HG03103 (cell line): ENCODE measurements at regions not wholly inside any gene's neighbourhood (a gene's known extent, or its start where the extent isn't known, plus 50 kb on each side); places are given as distances from the start of the nearest gene placed in this dataset.
A peak's percentile ranks its signal among the peaks of the same experiment; 100 is the strongest.

Experiments
- ATAC-seq: cut with Tn5 transposase; IDR thresholded peaks from one replicate; pipeline ENCODE4 v1.9.1; 2021; ENCODE audit warnings: low read depth; ENCODE audit not compliant: unreplicated experiment

DNA sequence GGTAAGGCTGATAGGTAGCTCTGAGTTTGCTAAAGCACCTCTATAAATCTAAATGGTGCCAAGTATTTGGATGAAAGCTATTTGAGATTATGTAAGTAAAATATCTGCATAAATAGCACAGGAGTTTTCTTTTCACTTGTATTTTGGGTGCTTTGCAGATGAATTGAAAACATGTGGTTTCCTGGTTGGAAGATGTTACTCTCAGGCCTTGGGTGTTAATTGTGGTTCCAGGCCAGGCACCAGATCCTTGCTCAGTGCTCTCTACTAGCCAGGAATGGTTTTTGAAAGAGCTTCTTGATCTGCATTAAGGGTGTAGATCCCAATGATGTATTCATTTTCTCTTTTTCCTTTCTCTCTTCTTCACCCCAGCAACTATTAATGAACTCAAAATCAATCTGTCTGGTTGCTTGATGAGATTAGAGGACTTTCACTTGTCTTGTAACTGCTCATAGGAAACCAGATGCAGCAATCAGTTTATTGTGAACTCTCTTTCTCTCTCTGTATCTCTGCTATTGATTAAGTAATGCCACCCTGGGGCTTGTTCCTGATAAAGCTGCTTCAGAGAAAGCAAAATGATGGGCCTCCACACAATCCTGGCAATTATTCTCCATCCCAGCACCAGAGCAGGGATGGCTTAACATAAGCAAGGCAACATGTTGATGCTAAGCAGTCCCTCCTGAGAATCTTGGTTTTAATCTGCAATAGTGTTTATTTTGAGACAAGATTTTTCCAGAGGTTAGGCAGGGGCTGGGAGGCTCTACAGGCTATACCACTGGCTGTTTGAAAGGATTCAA is 147.0 kb upstream of the NTM start:
- no peak for ATAC-seq

DNA sequence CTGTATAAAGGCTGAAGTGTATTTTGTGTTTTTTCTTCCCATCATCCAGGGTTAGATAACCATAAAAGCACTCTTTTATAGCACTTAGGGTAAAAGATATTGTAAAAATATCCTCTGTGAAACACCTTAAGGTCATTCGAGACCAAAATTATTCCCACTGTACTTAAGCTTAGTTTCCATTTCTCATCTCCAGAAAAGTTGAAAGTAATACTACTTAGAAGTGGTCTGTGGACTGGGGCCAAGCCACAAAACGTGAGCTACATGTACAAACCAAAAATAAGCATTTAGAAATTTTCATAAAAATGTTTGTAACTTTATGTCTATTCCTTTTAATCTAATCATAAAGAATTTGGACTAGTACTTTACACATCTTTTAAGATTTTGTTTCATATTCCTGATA is 142.0 kb upstream of the NTM start:
- ATAC-seq: no peak

DNA sequence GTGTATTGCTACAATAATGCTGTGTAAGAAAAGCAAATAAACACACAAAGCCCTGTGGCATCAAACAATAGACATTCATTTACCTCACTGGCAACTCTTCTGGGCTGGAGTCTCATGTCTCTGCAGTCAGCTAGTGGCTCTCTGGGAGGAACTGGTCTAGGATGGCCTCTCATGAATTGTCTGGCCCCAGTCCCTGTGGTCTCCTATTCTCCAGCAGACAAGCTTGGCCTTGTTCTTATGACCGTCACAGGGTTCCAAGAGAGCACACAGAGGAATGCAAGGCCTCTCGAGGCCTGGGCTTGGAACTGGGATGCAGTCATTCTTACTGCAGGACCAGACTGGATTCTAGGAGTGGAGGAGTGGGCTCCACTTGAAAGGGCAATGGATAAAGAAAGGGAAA is 141.2 kb upstream of the NTM start:
- ATAC-seq: no peak

DNA sequence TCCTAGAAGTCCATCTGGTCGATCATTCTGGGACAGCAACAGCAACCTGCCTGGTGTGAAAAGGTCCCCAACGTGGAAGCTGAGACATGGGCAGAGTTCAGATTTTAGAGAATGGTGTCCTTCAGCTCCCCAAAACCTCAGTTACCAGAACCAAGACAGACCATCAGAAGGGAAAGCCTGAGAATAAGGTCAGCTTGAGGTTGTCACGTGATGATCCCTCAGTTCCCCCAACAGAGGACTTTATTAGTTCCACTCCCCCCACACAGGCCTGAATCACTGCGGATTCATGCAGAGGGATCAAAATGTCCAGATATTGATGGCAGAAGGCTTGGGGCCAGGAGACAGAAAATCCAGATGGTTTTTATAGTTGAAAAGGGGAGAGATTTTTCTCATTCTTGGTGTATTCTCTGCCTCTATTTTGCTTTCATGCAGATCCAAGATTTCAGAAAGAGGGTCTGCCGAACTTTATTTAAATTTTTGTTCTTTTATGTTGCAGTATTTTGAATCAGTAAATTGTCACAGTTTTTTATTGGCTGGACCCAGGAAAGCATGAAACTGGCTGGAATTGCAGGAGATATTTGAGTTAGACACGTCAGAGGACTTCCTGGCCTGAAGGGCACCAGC is 139.0 kb upstream of the NTM start:
- no peak for ATAC-seq

DNA sequence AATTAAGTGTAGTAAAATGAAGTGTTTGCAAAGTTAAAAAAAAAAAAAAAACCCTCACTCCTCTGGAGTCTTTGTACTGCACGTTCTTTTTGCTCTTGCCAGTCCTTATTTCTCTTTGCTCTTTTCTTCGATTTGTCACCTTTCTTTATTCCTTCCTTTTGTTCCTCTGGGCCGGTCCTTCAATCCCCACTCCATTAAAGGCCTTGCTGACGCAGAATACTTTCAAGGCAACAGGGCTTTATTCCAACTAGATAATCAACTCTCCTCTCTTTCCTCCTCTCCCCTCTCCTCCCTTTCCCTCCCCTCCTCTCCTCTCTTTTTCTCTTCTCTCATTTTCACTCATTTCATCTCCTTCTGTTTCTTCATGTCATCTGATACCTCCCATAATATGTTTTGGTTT is 138.2 kb upstream of the NTM start:
- no peak for ATAC-seq

DNA sequence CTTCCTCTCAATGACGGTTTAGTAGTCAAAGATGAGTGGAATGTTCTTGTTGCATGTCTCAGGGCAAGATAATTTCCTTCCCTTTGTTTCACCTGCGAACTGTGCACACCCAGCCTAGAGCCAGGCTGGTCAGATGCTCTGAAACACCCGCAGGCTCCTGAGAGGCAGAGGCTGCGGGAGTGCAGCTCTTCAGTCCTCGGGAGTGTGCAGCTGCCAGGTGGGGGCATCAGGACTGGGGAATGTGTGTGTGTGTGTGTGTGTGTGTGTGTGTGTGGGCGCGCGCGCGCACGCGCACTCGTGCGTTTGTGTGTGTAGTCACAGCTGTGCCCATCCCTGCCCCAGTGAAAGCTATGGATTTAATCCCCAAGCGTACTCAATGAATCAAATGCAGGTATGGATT is 136.2 kb upstream of the NTM start:
- ATAC-seq: no peak

DNA sequence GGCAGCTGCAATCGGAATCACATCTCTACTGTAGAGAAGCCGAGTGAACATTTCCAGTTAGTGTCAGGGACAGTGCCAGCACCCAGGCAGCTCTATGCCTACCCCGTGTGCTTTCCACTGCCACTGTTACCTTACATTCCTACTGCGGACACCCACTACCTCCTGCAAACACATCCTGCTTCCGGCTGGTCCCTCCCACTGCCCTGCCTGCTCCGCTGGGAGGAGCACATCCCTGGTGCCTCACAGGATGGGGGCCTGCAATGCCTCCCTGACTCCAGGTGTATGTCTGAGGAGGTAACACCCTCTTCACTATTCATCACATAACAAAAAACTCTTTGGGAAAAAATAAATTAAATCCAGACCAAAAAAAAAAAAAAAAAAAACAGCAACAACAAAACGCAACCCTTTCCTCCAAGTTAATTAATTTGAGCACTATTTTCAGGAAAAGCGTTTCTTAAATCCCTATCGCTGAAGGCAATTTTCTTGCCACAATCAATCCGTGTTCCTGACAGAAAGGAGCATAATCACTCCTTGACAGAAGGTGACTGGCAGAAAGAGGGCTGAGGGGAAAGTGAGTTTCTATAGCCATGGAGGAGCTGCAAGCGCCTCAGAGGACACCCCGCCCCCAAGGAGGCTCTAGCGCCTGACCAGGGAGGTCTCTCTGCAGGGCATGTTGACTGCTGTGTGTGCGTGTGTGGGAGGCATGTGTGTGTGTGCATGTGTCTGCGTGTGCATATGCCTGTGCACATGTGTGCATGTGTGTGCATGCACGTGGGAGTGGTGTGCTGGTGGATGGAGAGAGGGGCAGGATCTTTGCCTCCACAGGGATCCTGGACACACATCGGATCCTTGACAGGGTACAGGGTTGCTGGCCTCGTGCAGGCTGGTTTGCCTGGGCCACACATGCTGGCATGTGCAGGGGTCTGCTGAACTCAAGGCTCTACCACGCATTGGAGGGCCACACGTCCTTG is 134.8 kb upstream of the NTM start:
- no peak for ATAC-seq

DNA sequence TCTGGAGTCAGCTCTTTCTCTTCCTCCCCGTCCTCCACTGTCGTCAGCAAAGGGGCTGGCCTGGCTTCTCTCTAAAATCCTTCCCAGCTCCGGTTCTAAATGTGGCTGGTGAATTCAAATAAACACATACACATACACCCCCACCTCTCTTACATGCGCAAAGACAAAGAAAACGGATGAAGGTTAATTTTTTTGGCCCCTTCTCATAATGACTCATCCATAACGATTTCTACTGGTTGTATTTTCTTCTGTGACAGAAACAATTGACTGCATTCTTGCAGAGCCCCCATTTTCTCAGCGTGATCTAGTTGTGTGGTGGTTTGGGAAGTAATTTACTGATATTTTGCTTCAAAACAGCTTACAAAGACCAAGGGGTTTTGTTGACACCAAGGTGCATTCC is 130.0 kb upstream of the NTM start:
- no peak for ATAC-seq

DNA sequence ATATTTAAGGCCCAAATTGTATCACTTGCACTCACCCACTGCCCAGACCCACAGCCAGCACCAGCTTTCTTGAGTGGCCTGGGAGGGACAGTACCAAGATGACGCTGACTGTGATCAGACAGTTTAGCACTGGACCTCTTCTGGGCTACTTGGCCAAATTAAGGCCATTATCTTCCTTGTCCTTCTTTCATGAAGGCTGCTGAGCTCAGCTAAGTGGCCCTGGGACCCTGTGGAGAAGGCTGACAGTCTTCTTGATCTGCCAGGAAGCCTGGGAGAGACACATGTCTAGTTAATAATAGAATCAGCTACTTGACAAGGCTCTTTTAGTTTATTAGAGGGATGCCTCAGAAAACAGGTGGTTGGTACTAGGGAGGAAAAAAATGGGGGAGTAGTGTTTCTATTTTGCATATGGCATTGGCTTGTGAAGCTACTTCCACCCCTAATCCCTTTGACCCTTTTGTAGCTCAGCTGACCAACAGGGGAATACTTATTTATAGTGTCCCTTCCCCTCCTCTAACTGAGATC is 127.9 kb upstream of the NTM start:
- ATAC-seq: no peak

DNA sequence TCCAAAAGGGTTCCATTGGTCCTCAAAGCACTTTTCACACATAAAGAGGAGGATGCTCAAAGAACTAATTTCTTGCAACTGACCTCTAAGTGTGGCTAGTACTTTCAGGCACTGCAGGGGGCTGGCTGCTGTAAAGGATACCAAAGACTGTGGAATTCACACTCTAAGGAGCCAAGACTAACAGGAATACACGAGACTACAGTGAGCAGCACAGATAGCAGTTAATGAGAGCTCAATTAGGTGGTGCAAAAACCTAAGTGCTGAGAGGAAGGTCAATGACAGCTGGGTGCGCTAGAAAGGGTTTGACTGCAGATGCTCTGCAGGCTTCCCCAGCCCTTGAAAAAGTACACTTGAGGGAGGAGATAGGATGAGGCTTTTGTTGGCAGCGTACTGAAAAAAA is 124.3 kb upstream of the NTM start:
- no peak for ATAC-seq

DNA sequence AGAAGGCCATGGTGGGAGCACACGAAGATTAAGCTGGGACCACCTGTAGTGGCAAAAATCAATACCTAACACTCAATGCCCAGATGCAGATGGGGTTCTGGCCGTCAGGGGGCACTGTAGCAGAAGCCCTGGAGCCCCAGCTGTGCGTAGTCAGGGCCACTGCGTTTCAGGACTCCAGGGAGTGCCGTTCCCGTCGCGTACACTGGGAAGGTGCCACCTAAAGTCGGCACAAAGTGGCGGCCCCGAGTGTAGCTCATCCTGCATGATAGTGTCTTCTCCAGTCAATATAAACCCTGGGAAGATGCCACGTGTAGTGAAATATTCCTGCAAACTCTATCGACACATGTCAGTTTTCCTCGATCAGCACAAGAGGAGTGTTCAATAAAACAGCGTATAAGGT is 123.8 kb upstream of the NTM start:
- peak; percentile 70 for ATAC-seq

DNA sequence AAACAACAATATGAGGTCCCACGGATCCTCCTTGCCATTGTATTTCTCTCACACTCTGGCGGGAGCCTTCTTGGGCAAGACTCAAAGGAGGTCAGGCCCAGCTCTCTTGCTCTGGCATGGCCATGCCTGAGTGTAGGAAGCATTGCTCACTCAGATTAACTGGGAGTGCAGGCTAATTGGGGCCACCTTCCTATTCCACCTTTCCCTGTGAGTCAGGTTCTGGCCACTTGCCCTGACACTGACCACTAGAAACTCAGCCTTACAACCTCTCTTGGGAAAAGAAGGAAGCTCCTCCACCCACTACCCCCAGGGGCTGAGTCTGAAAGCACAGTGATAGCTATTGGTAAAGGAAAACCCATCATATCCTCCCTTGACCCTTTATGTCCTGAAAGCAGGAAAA is 121.8 kb upstream of the NTM start:
- no peak for ATAC-seq

DNA sequence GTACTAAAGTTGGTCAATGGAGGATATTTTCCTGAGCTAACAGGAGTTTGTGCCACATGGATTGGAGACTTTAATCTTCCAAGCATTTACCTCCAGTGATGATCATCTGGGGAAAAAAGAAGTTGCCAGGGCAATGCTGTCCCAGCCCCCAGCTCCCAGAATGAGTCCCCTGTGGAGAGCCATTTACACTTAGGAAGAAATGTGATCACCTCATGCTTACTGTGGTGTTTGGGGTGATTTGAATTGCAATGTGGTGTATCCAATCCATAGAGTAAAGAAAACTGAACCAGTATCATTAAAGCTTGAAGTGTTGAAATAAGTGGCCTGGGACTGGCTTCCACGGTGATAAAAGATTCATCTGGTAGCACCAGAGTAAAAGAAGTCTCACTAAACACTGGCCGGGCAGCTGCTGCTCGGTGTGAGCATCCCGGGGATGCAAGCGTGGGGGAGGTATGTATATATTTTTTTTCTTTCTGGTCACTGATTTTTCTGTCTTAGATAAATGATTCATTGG is 117.2 kb upstream of the NTM start:
- ATAC-seq: no peak

DNA sequence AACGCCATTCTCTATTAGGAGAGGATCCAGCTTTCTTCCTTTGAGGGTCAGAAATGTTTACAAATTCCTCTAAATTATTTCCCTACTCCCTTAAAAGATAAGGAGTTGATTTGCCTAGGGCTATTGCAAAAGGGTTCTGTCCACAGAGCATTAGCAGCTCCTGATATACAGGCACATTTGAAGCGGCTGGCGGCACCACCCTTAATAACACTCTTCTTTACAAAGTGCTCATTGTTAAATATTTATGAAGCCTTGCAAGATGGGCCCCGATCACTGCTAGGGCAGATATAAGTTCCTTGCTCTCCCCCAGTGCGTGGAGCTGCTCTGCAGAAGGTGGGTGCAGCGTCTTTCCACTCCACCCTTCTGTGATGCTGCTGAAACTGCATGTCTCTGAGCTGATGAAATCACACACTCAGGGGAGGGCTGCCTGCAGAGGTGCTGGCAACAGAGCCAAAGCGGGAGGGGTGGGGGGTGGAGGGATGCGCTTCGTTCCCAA is 116.7 kb upstream of the NTM start:
- ATAC-seq: no peak

DNA sequence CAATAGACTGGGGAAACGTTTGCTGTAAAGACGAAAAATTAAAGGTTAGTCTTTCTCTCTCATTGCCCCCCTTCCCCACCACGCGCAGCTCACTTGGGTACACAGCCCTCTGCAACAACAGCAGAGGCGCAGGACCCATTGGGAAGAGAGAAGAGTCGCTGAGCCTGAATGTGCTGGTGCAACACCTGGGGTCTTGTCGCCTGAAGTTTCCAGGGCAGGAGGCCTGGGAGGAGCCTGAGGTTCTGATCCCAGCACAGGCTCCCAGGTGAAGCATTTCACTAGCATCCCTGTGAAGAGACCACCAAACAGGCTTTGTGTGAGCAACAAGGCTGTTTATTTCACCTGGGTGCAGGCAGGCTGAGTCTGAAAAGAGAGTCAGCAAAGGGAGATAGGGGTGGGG is 116.2 kb upstream of the NTM start:
- ATAC-seq: no peak

DNA sequence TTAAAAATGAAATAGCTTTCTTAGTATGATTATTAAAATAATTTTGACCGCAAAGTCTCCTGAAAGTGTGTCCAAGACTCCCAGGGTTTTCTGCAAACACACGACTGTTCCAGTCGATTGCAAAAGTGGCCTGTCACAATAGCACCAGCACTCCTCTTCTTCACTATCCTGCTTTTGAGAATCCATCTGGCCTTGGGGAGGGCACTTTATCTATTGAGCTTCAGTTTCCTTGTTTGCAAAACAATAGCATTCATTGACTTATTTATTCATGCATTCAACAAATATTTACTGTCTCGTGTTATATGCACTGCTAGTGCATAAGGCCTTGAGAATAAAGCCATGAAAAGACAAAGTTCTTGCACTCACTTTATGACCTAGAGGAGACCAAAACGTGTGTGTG is 96.2 kb upstream of the NTM start:
- no peak for ATAC-seq

DNA sequence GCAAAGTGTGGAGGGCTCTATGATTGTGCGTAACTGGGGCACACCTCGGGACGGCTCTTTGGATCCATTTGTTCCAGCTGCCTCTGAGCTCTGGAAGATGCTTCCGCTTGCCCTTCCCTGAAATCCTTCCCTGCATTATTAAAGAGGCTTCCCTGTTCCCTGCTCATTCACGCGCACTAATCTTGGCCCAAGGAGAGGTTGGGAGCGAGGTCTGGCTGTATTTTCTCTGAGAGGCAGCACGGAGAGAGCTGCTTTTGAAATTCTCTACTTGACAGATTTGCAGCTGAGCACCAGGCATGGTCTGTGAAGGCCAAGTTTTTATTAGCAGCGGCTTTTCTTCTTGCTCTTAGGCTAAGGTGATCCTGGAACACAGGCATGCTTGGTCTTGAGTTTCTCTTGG is 94.8 kb upstream of the NTM start:
- no peak for ATAC-seq

DNA sequence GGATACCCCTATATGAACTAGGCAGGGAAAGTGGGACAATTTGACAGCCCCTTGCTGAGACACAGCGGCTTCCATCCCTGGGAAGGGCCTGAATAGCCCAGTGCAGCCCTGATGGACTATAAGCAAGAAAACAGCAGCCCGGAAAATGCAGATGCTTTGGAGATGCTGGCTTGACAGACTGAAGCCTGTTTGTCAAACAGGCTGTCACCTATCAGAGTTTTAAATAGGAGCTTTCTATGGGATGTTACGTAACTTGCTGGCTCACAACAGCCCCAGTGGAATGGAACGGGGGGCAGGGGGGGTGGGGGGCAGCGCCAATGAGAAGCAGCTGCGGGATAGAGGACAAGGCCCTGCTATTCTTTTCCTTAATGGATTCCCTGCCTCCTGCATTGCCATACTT is 91.9 kb upstream of the NTM start:
- ATAC-seq: no peak

DNA sequence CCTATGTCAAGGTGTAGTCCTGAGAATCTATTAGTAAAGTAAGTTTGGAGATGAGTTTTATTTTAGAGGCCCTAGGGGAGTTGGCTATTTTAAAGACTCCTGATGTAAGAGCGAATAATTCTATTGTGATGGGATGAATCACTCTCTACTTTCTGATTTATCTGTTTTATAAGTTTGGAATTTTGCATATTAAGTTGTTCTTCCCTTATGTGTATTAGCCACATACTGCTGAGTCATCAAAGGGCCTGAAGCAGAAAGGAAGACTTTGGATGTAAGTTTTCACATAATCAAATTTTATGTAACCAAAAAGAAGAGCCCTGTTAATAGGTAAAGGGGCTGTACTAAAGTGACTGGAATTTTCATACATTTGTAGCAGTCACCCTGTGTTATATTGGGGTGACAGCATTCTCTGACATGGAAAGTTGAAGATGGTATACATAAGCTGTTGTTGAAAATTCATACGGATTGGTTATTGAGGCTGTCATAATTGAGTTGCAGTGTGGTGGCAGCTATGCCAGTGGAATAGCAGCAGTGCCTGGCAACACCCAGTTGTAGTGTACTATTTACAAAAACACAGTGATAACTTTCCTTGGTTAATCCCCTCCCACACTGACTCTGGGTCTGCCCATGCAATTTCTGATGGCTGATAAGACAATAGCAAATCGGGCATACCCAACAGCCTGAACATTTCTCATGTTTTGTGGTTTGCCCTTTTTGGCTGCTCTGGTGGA is 90.6 kb upstream of the NTM start:
- no peak for ATAC-seq

DNA sequence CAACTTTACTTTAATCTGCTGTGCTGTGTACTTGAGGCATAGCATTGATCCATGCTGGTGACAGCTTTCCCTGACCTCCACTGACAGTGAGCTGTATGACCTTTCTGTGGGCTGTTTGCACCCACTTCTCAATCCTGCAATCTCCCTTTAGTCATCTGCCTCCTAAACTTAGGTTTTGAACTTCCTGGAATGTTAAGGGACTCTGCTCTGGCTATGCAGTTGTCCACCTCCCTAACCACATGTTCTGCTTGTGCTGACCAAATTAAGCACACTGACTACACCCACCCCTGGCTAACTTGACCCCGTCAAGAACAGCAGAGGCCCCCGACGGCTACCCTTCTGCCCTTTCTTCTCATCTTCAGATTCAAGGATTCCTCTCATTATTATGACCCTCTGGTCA is 89.1 kb upstream of the NTM start:
- no peak for ATAC-seq
